GM23248 (cell line): ENCODE measurements at regions not wholly inside any gene's neighbourhood (a gene's known extent, or its start where the extent isn't known, plus 50 kb on each side); places are given as distances from the start of the nearest gene placed in this dataset.

Experiments
- DNase-seq: peaks from one replicate; pipeline ENCODE4 v3.0.0-alpha.2; 2015
- H2AFZ ChIP-seq: fragments of 200-600 bp; sonication (generic); 2 replicates; pipeline ENCODE4 v1.6.1; 2016; ENCODE audit warnings: antibody characterized with exemption
- H3F3A ChIP-seq: fragments of 200-600 bp; sonication (generic); 2 replicates; pipeline ENCODE4 v1.6.1; 2016; ENCODE audit warnings: mild to moderate bottlenecking, antibody characterized with exemption, mixed run types; ENCODE audit not compliant: insufficient read depth
- H3K27ac ChIP-seq: fragments of 200-600 bp; sonication (generic); 2 replicates; pipeline ENCODE4 v1.5.1; 2016; ENCODE audit warnings: mild to moderate bottlenecking
- H3K27me3 ChIP-seq: fragments of 200-600 bp; sonication (generic); replicated peaks from 2 replicates; pipeline ENCODE4 v1.6.1; 2016; ENCODE audit warnings: mild to moderate bottlenecking; ENCODE audit not compliant: insufficient read depth
- H3K36me3 ChIP-seq: fragments of 200-600 bp; sonication (generic); 2 replicates; pipeline ENCODE4 v1.6.1; 2016; ENCODE audit warnings: low read depth, mild to moderate bottlenecking
- H3K4me1 ChIP-seq: fragments of 200-600 bp; sonication (generic); 2 replicates; pipeline ENCODE4 v1.6.1; 2016; ENCODE audit warnings: mild to moderate bottlenecking; ENCODE audit not compliant: insufficient read depth
- H3K4me2 ChIP-seq: fragments of 200-600 bp; sonication (generic); one replicate; pipeline ENCODE4 v1.6.1; 2016; ENCODE audit warnings: mild to moderate bottlenecking; ENCODE audit not compliant: unreplicated experiment
- H3K4me3 ChIP-seq: fragments of 200-600 bp; sonication (generic); 2 replicates; pipeline ENCODE4 v1.5.1; 2016; ENCODE audit warnings: mild to moderate bottlenecking
- H3K79me2 ChIP-seq: fragments of 200-600 bp; sonication (generic); 2 replicates; pipeline ENCODE4 v1.6.1; 2016; ENCODE audit warnings: mild to moderate bottlenecking; ENCODE audit not compliant: insufficient read depth
- H3K9ac ChIP-seq: fragments of 200-600 bp; sonication (generic); 2 replicates; pipeline ENCODE4 v1.6.1; 2016; ENCODE audit warnings: mild to moderate bottlenecking
- H3K9me2 ChIP-seq: fragments of 200-600 bp; sonication (generic); 2 replicates; pipeline ENCODE4 v1.6.1; 2016; ENCODE audit warnings: mixed run types, mild to moderate bottlenecking, moderate library complexity; ENCODE audit not compliant: insufficient read depth
- H3K9me3 ChIP-seq: fragments of 200-600 bp; sonication (generic); one replicate; pipeline ENCODE4 v1.6.1; 2017; ENCODE audit warnings: low read depth
- H4K20me1 ChIP-seq: fragments of 200-600 bp; sonication (generic); 2 replicates; pipeline ENCODE4 v1.6.0; 2016; ENCODE audit not compliant: insufficient read depth
- EZH2 ChIP-seq: fragments of 200-600 bp; sonication (generic); IDR thresholded peaks from 2 replicates; pipeline ENCODE4 v1.6.1; 2018; ENCODE audit warnings: antibody characterized with exemption, mild to moderate bottlenecking; ENCODE audit not compliant: insufficient read depth, poor library complexity, severe bottlenecking
- EZH2phosphoT487 ChIP-seq: fragments of 200-600 bp; sonication (generic); IDR thresholded peaks from 2 replicates; pipeline ENCODE4 v1.6.1; 2018; ENCODE audit warnings: antibody characterized with exemption, moderate library complexity, mild to moderate bottlenecking, low read depth; ENCODE audit not compliant: insufficient read depth
- WGBS, 2 experiments: methylation state at CpG; one replicate each; pipeline ENCODE4 v1.1.6; 2015 to 2017; ENCODE audit warnings: low lambda C conversion rate in 2 of 2, low coverage in 1 of 2; ENCODE audit errors: missing lambda C conversion rate in 2 of 2; 5-methylcytosine and 5-hydroxymethylcytosine counted together
- in situ Hi-C: fragments of 300-500 bp; cut with MboI; formaldehyde crosslinking; loops from 2 replicates; pipeline ENCODE4 v1.15.0; 2020

- Histone ChIP-seq H3K4me1 (no peaks in the 10 kb centered on the region), H3K4me3 (no peak overlapping the region), H3K4me2 (no peak overlapping the region), H3K9ac (no peak overlapping the region), H3F3A (no peaks in the 10 kb centered on the region), H3K36me3 (no peaks in the 10 kb centered on the region), H3K9me2 (no peaks in the 10 kb centered on the region), H4K20me1 (no peaks in the 10 kb centered on the region; the same call in 1 of the 2 replicates), H3K9me3 (no peaks in the 10 kb centered on the region), H2AFZ (no peak overlapping the region), H3K27ac (no peak overlapping the region), H3K79me2 (no peaks in the 10 kb centered on the region), H3K27me3 (no peaks in the 10 kb centered on the region)
- in situ Hi-C loops: no loop called here
- 43 to 65% methylated on average over 6 of the region's 6 CpGs for WGBS, 2 experiments
- no peak for DNase-seq
- no peak for TF ChIP-seq EZH2
- TF ChIP-seq EZH2phosphoT487: no peak
Measured at GRCh38 chr18:55076643-55077218, 117.5 kb upstream of the CCDC68 start.

DNA sequence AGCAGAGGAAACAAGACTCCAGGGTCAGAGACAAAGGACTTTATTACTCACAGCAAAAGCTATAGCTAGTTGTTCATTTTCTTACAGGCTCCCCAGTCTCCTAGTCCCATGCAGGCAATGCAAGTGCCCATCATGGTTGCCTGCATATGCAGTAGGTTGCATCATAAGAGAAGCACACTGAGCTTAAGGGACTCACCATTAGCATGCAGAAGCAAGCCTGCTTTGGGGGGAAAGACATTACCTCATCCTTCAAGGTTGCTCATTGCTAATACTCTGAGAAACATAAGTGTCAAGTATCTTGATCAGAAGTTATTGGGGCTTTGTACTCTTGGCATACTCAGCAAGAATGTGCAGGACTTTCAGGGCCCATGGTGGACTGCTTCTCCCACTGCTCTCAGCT lies 114.6 kb upstream of the CCDC68 start:
- Histone ChIP-seq H4K20me1 (no peaks in the 10 kb centered on the region; the same call in 1 of the 2 replicates), H3K27ac (no peak overlapping the region), H3K27me3 (peaks cover 9% of the 10 kb centered on the region; the same call in 1 of the 2 replicates), H3F3A (no peaks in the 10 kb centered on the region), H3K4me1 (no peaks in the 10 kb centered on the region), H3K4me3 (no peak overlapping the region), H3K9ac (no peak overlapping the region), H3K4me2 (no peak overlapping the region), H2AFZ (no peak overlapping the region), H3K9me3 (no peaks in the 10 kb centered on the region), H3K9me2 (no peaks in the 10 kb centered on the region), H3K36me3 (no peaks in the 10 kb centered on the region), H3K79me2 (no peaks in the 10 kb centered on the region)
- in situ Hi-C loops: no loop called here
- DNase-seq: no peak
- TF ChIP-seq EZH2phosphoT487: no peak
- no peak for TF ChIP-seq EZH2

DNA sequence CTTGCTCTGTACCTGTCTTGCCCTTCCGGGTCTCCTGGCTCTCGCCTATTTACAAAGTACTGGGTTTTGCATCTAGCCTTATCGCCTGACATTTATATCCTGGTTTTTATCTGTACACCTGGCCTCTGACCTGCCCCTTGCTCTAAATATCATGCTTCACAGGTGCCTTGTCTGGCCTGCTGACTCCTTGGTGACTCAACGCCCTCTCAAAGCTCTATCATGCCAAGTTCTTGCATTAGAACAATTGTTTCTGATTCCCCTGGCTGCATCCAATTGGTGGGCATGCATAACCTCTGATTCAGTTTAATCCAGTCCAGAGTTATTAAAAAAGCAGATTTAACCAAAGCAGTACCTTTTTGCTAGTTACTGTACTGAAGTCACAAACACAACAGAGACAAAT lies 113.9 kb upstream of the CCDC68 start:
- peaks cover 9% of the 10 kb centered on the region; the same call in 1 of the 2 replicates for H3K27me3 ChIP-seq
- H3K9me3 ChIP-seq: no peaks in the 10 kb centered on the region
- no peaks in the 10 kb centered on the region for H3K79me2 ChIP-seq
- H3K36me3 ChIP-seq: no peaks in the 10 kb centered on the region
- DNase-seq: no peak
- no peak overlapping the region for H2AFZ ChIP-seq
- H3K4me2 ChIP-seq: no peak overlapping the region
- no peaks in the 10 kb centered on the region for H3K4me1 ChIP-seq
- no peak overlapping the region for H3K9ac ChIP-seq
- H4K20me1 ChIP-seq: no peaks in the 10 kb centered on the region; the same call in 1 of the 2 replicates
- no peaks in the 10 kb centered on the region for H3K9me2 ChIP-seq
- no peaks in the 10 kb centered on the region for H3F3A ChIP-seq
- TF ChIP-seq EZH2 (no peak), EZH2phosphoT487 (no peak)
- 83 to 84% methylated on average over 4 of the region's 4 CpGs for WGBS, 2 experiments
- in situ Hi-C loops: no loop called here
- no peak overlapping the region for H3K4me3 ChIP-seq
- no peak overlapping the region for H3K27ac ChIP-seq

DNA sequence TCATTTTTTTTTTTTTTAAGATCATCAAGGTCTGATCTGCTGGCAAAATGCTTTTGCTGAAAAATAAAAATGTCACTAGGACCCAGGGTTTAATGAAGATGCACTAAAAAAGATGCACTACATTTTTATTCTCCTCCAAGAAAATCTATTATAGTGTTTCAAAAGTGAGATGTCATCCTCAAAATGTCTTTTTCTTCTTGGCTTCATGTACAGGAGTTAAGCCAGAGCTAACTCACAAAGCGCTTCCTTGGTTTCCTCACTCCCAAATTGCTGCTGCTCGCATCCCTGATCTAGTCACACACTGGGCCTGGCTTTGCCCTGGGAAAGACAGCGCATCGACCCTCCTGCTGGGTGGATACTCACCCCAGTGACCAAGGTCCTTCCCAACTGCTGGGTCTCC lies 113.4 kb upstream of the CCDC68 start:
- no peaks in the 10 kb centered on the region for H3K9me3 ChIP-seq
- no peaks in the 10 kb centered on the region for H3K79me2 ChIP-seq
- H3F3A ChIP-seq: no peaks in the 10 kb centered on the region
- H3K4me2 ChIP-seq: no peak overlapping the region
- no peak overlapping the region for H2AFZ ChIP-seq
- TF ChIP-seq EZH2: no peak
- no peak for TF ChIP-seq EZH2phosphoT487
- in situ Hi-C loops: no loop called here
- H3K9me2 ChIP-seq: no peaks in the 10 kb centered on the region
- H3K36me3 ChIP-seq: no peaks in the 10 kb centered on the region
- no peak overlapping the region for H3K27ac ChIP-seq
- peaks cover 9% of the 10 kb centered on the region; the same call in 1 of the 2 replicates for H3K27me3 ChIP-seq
- no peaks in the 10 kb centered on the region for H3K4me1 ChIP-seq
- H3K4me3 ChIP-seq: no peak overlapping the region
- H3K9ac ChIP-seq: no peak overlapping the region
- no peak for DNase-seq
- no peaks in the 10 kb centered on the region; the same call in 1 of the 2 replicates for H4K20me1 ChIP-seq
- WGBS, 2 experiments: 87 to 95% methylated on average over 4 of the region's 4 CpGs

DNA sequence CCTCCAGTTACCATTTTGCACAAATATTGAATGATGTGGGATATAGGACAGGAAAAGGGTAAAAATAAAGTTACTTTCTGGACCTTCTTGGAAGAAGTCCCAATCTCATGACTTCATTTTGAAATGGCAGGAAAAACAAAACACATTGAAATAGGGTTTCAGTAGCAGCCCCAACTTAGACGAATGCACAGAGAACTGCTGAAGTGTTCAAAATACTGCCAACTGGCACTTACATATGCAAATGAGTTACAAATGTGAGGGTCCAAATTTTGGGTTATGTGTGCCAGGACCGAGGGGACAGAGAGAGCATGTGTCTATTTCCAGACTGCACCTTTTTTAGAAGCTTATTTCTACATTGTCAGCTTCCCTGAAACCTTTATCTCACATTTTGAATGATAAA lies 112.9 kb upstream of the CCDC68 start:
- in situ Hi-C loops: no loop called here
- no peaks in the 10 kb centered on the region for H4K20me1 ChIP-seq
- no peaks in the 10 kb centered on the region for H3K9me2 ChIP-seq
- H3K4me1 ChIP-seq: no peaks in the 10 kb centered on the region
- no peak for DNase-seq
- H3K79me2 ChIP-seq: no peaks in the 10 kb centered on the region
- H3K36me3 ChIP-seq: no peaks in the 10 kb centered on the region
- no peaks in the 10 kb centered on the region for H3F3A ChIP-seq
- H3K4me3 ChIP-seq: no peak overlapping the region
- H3K9me3 ChIP-seq: no peaks in the 10 kb centered on the region
- no peak overlapping the region for H3K9ac ChIP-seq
- peaks cover 9% of the 10 kb centered on the region; the same call in 1 of the 2 replicates for H3K27me3 ChIP-seq
- TF ChIP-seq EZH2: no peak
- TF ChIP-seq EZH2phosphoT487: no peak
- no peak overlapping the region for H2AFZ ChIP-seq
- WGBS, 2 experiments: 0 to 4% methylated on average over 2 of the region's 2 CpGs
- no peak overlapping the region for H3K4me2 ChIP-seq
- H3K27ac ChIP-seq: no peak overlapping the region
